ENCODE measurements at regions not wholly inside any gene's neighbourhood (a gene's known extent, or its start where the extent isn't known, plus 50 kb on each side); places are given as distances from the start of the nearest gene placed in this dataset.
A peak's percentile ranks its signal among the peaks of the same experiment; 100 is the strongest.

GRCh38 chr3:43855674-43856299 lies 165.0 kb downstream of the ABHD5 start:
- Mint-ChIP-seq H3K36me3 (ENCODE audit: insufficient read depth) (no peaks in the 10 kb centered on the region), H3K4me1 (ENCODE audit: low read depth) (peaks cover 4% of the 10 kb centered on the region), H3K4me3 (no peak overlapping the region), H3K9me3 (no peaks in the 10 kb centered on the region), H3K27me3 (ENCODE audit: low read depth) (peaks cover 62% of the 10 kb centered on the region)
- ATAC-seq (peak; percentile 58 to 71), DNase-seq (peak; percentile 15)

GRCh38 chr3:43856351-43856750 lies 165.6 kb downstream of the ABHD5 start:
- Mint-ChIP-seq H3K27me3 (ENCODE audit: low read depth) (peaks cover 64% of the 10 kb centered on the region), H3K9me3 (no peaks in the 10 kb centered on the region), H3K4me3 (no peak overlapping the region), H3K36me3 (ENCODE audit: insufficient read depth) (no peaks in the 10 kb centered on the region), H3K4me1 (ENCODE audit: low read depth) (peaks cover 4% of the 10 kb centered on the region)
- ATAC-seq (no peak), DNase-seq (no peak)

- Mint-ChIP-seq H3K36me3 (ENCODE audit: insufficient read depth) (no peaks in the 10 kb centered on the region), H3K27me3 (ENCODE audit: low read depth) (peaks cover 64% of the 10 kb centered on the region), H3K9me3 (no peaks in the 10 kb centered on the region), H3K4me1 (ENCODE audit: low read depth) (peaks cover 4% of the 10 kb centered on the region), H3K4me3 (no peak overlapping the region)
- no peak for ATAC-seq
- DNase-seq = no peak
Measured at GRCh38 chr3:43856761-43857160, 166.0 kb downstream of the ABHD5 start.

GRCh38 chr3:43857361-43858293 lies 166.9 kb downstream of the ABHD5 start:
- no peaks in the 10 kb centered on the region for H3K9me3 Mint-ChIP-seq
- no peak overlapping the region for H3K4me3 Mint-ChIP-seq
- DNase-seq = no peak

GRCh38 chr3:43858294-43858701 lies 167.6 kb downstream of the ABHD5 start:
- Mint-ChIP-seq H3K9me3 (no peaks in the 10 kb centered on the region), H3K36me3 (ENCODE audit: insufficient read depth) (no peaks in the 10 kb centered on the region), H3K27me3 (ENCODE audit: low read depth) (peaks cover 69% of the 10 kb centered on the region), H3K4me3 (no peak overlapping the region), H3K4me1 (ENCODE audit: low read depth) (peaks cover 4% of the 10 kb centered on the region)
- no peak for ATAC-seq
- DNase-seq = no peak

More at GRCh38 chr3:43857361-43858293, 166.9 kb downstream of the ABHD5 start:
- H3K36me3 Mint-ChIP-seq (ENCODE audit: insufficient read depth) = no peaks in the 10 kb centered on the region
- H3K4me1 Mint-ChIP-seq (ENCODE audit: low read depth) = peaks cover 4% of the 10 kb centered on the region
- no peak for ATAC-seq
- H3K27me3 Mint-ChIP-seq (ENCODE audit: low read depth) = peaks cover 67% of the 10 kb centered on the region

- peaks cover 4% of the 10 kb centered on the region for H3K4me1 Mint-ChIP-seq (ENCODE audit: low read depth)
- H3K9me3 Mint-ChIP-seq = no peaks in the 10 kb centered on the region
- peaks cover 62% of the 10 kb centered on the region for H3K27me3 Mint-ChIP-seq (ENCODE audit: low read depth)
- DNase-seq = no peak
- H3K36me3 Mint-ChIP-seq (ENCODE audit: insufficient read depth) = no peaks in the 10 kb centered on the region
- H3K4me3 Mint-ChIP-seq = no peak overlapping the region
- ATAC-seq = no peak
Measured at GRCh38 chr3:43859766-43860165, 169.0 kb downstream of the ABHD5 start.

- ATAC-seq (no peak), DNase-seq (no peak)
- peaks cover 49% of the 10 kb centered on the region for H3K27me3 Mint-ChIP-seq (ENCODE audit: low read depth)
- H3K9me3 Mint-ChIP-seq = no peaks in the 10 kb centered on the region
- no peaks in the 10 kb centered on the region for H3K4me1 Mint-ChIP-seq (ENCODE audit: low read depth)
- no peaks in the 10 kb centered on the region for H3K36me3 Mint-ChIP-seq (ENCODE audit: insufficient read depth)
- H3K4me3 Mint-ChIP-seq = no peak overlapping the region
Measured at GRCh38 chr3:43861635-43862034, 170.9 kb downstream of the ABHD5 start.

GRCh38 chr3:43862470-43862869 lies 171.7 kb downstream of the ABHD5 start:
- Mint-ChIP-seq H3K4me3 (no peak overlapping the region), H3K27me3 (ENCODE audit: low read depth) (peaks cover 41% of the 10 kb centered on the region), H3K9me3 (no peaks in the 10 kb centered on the region), H3K36me3 (ENCODE audit: insufficient read depth) (no peaks in the 10 kb centered on the region), H3K4me1 (ENCODE audit: low read depth) (no peaks in the 10 kb centered on the region)
- ATAC-seq = no peak
- DNase-seq = no peak

GRCh38 chr3:43862992-43863805 lies 172.5 kb downstream of the ABHD5 start:
- no peaks in the 10 kb centered on the region for H3K4me1 Mint-ChIP-seq (ENCODE audit: low read depth)
- H3K4me3 Mint-ChIP-seq = no peak overlapping the region
- H3K27me3 Mint-ChIP-seq (ENCODE audit: low read depth) = peaks cover 34% of the 10 kb centered on the region
- H3K36me3 Mint-ChIP-seq (ENCODE audit: insufficient read depth) = no peaks in the 10 kb centered on the region
- DNase-seq (no peak), ATAC-seq (no peak)
- no peaks in the 10 kb centered on the region for H3K9me3 Mint-ChIP-seq

GRCh38 chr3:43863966-43864933 lies 173.5 kb downstream of the ABHD5 start:
- H3K36me3 Mint-ChIP-seq (ENCODE audit: insufficient read depth) = no peaks in the 10 kb centered on the region
- no peak overlapping the region for H3K4me3 Mint-ChIP-seq
- no peak for DNase-seq
- H3K4me1 Mint-ChIP-seq (ENCODE audit: low read depth) = no peaks in the 10 kb centered on the region
- no peak for ATAC-seq
- H3K27me3 Mint-ChIP-seq (ENCODE audit: low read depth) = peaks cover 30% of the 10 kb centered on the region
- H3K9me3 Mint-ChIP-seq = no peaks in the 10 kb centered on the region

GRCh38 chr3:43865351-43865750 lies 174.6 kb downstream of the ABHD5 start:
- H3K4me1 Mint-ChIP-seq (ENCODE audit: low read depth) = no peaks in the 10 kb centered on the region
- H3K27me3 Mint-ChIP-seq (ENCODE audit: low read depth) = peaks cover 28% of the 10 kb centered on the region

GRCh38 chr3:43865887-43866528 lies 175.3 kb downstream of the ABHD5 start:
- Mint-ChIP-seq H3K27me3 (ENCODE audit: low read depth) (peaks cover 26% of the 10 kb centered on the region), H3K4me3 (no peak overlapping the region), H3K4me1 (ENCODE audit: low read depth) (no peaks in the 10 kb centered on the region), H3K9me3 (no peaks in the 10 kb centered on the region), H3K36me3 (ENCODE audit: insufficient read depth) (no peaks in the 10 kb centered on the region)
- no peak for DNase-seq
- no peak for ATAC-seq

More at GRCh38 chr3:43865351-43865750, 174.6 kb downstream of the ABHD5 start:
- Mint-ChIP-seq H3K4me3 (no peak overlapping the region), H3K9me3 (no peaks in the 10 kb centered on the region), H3K36me3 (ENCODE audit: insufficient read depth) (no peaks in the 10 kb centered on the region)
- no peak for ATAC-seq
- DNase-seq = no peak

Data from activated T-cell treated with anti-CD3 and anti-CD28 coated beads, Interleukin-2, amount 50 U/mL, for 4 hours (primary cell).